ENCODE measurements at regions not wholly inside any gene's neighbourhood (a gene's known extent, or its start where the extent isn't known, plus 50 kb on each side); places are given as distances from the start of the nearest gene placed in this dataset. TPM values are rescaled to one million over a fixed set of nuclear protein-coding genes. Genes with fewer than 3 reads are reported as not detected.

Small RNAs in the stretch of these regions (small RNA-seq; reads per million reads assigned to genes)
- not detected for gene MIR4255
- not detected for gene RNA5SP43
- gene RNU6-636P, result not detected
- not detected for gene RPS29P6

All from HT-29 (cell line).